ENCODE measurements at regions not wholly inside any gene's neighbourhood (a gene's known extent, or its start where the extent isn't known, plus 50 kb on each side); places are given as distances from the start of the nearest gene placed in this dataset.

GRCh38 chr10:35752469-35753461 is 110.7 kb upstream of the FZD8 start:
- no peak overlapping the region for H3K4me3 Mint-ChIP-seq
- H3K4me1 ChIP-seq (ENCODE audit: control insufficient read depth, insufficient read depth, low read length, poor library complexity, severe bottlenecking) = no peaks in the 10 kb centered on the region
- H3K27ac ChIP-seq (ENCODE audit: insufficient read depth, low read length, poor library complexity, severe bottlenecking) = no peak overlapping the region
- no peaks in the 10 kb centered on the region for H3K9me3 ChIP-seq (ENCODE audit: control insufficient read depth in 2 of 2, low read length in 2 of 2)
- no peaks in the 10 kb centered on the region for H3K4me1 Mint-ChIP-seq
- H3K36me3 Mint-ChIP-seq = no peaks in the 10 kb centered on the region
- DNase-seq (no peak), ATAC-seq (ENCODE audit: low read depth in 2 of 2) (no peak)
- no peaks in the 10 kb centered on the region for H3K27me3 Mint-ChIP-seq
- H3K36me3 ChIP-seq (ENCODE audit: control insufficient read depth, insufficient read depth, low read length) = no peaks in the 10 kb centered on the region
- H3K27ac Mint-ChIP-seq = no peak overlapping the region
- no peaks in the 10 kb centered on the region for H3K27me3 ChIP-seq (ENCODE audit: control insufficient read depth, insufficient read depth, low read length)
- no peaks in the 10 kb centered on the region for H3K9me3 Mint-ChIP-seq
- H3K4me3 ChIP-seq (ENCODE audit: low read depth, low read length) = no peak overlapping the region

- no peak for DNase-seq
- H3K27ac ChIP-seq (ENCODE audit: insufficient read depth, low read length, poor library complexity, severe bottlenecking) = no peak overlapping the region
- no peak overlapping the region for H3K4me3 ChIP-seq (ENCODE audit: low read depth, low read length)
- no peaks in the 10 kb centered on the region for H3K36me3 ChIP-seq (ENCODE audit: control insufficient read depth, insufficient read depth, low read length)
- H3K9me3 ChIP-seq (ENCODE audit: control insufficient read depth in 2 of 2, low read length in 2 of 2) = no peaks in the 10 kb centered on the region
- Mint-ChIP-seq H3K4me3 (no peak overlapping the region), H3K9me3 (no peaks in the 10 kb centered on the region), H3K27ac (no peak overlapping the region), H3K36me3 (no peaks in the 10 kb centered on the region), H3K27me3 (no peaks in the 10 kb centered on the region), H3K4me1 (no peaks in the 10 kb centered on the region)
- H3K4me1 ChIP-seq (ENCODE audit: control insufficient read depth, insufficient read depth, low read length, poor library complexity, severe bottlenecking) = no peaks in the 10 kb centered on the region
- no peak for ATAC-seq (ENCODE audit: low read depth in 2 of 2)
- no peaks in the 10 kb centered on the region for H3K27me3 ChIP-seq (ENCODE audit: control insufficient read depth, insufficient read depth, low read length)
These were observed 109.3 kb upstream of the FZD8 start for GRCh38 chr10:35751347-35751746.

- H3K27ac ChIP-seq (ENCODE audit: insufficient read depth, low read length, poor library complexity, severe bottlenecking) = no peak overlapping the region
- no peaks in the 10 kb centered on the region for H3K4me1 ChIP-seq (ENCODE audit: control insufficient read depth, insufficient read depth, low read length, poor library complexity, severe bottlenecking)
- no peaks in the 10 kb centered on the region for H3K27me3 ChIP-seq (ENCODE audit: control insufficient read depth, insufficient read depth, low read length)
- Mint-ChIP-seq H3K9me3 (peaks cover 0 to 2% (median 0%) of the 10 kb centered on the region in 7 donors), H3K27me3 (no peaks in the 10 kb centered on the region), H3K4me3 (no peak overlapping the region), H3K27ac (no peak overlapping the region), H3K36me3 (peaks cover 3% of the 10 kb centered on the region), H3K4me1 (no peaks in the 10 kb centered on the region)
- no peak overlapping the region for H3K4me3 ChIP-seq (ENCODE audit: low read depth, low read length)
- no peak for DNase-seq
- no peaks in the 10 kb centered on the region for H3K9me3 ChIP-seq (ENCODE audit: control insufficient read depth in 2 of 2, low read length in 2 of 2)
- no peak for ATAC-seq (ENCODE audit: low read depth in 2 of 2)
- no peaks in the 10 kb centered on the region for H3K36me3 ChIP-seq (ENCODE audit: control insufficient read depth, insufficient read depth, low read length)
These were observed 107.1 kb upstream of the FZD8 start for GRCh38 chr10:35749230-35749629.

GRCh38 chr10:35745617-35746403 is 103.7 kb upstream of the FZD8 start:
- Histone ChIP-seq H3K27me3 (ENCODE audit: control insufficient read depth, insufficient read depth, low read length) (no peaks in the 10 kb centered on the region), H3K4me1 (ENCODE audit: control insufficient read depth, insufficient read depth, low read length, poor library complexity, severe bottlenecking) (no peaks in the 10 kb centered on the region), H3K9me3 (ENCODE audit: control insufficient read depth in 2 of 2, low read length in 2 of 2) (no peaks in the 10 kb centered on the region), H3K36me3 (ENCODE audit: control insufficient read depth, insufficient read depth, low read length) (no peaks in the 10 kb centered on the region), H3K27ac (ENCODE audit: insufficient read depth, low read length, poor library complexity, severe bottlenecking) (no peak overlapping the region), H3K4me3 (ENCODE audit: low read depth, low read length) (no peak overlapping the region)
- Mint-ChIP-seq H3K4me3 (no peak overlapping the region), H3K27ac (no peak overlapping the region), H3K27me3 (no peaks in the 10 kb centered on the region), H3K4me1 (no peaks in the 10 kb centered on the region), H3K9me3 (peaks cover 0 to 2% (median 0%) of the 10 kb centered on the region in 7 donors), H3K36me3 (peaks cover 3% of the 10 kb centered on the region)
- DNase-seq = no peak
- ATAC-seq (ENCODE audit: low read depth in 2 of 2) = no peak

- H3K4me1 ChIP-seq (ENCODE audit: control insufficient read depth, insufficient read depth, low read length, poor library complexity, severe bottlenecking) = no peaks in the 10 kb centered on the region
- Mint-ChIP-seq H3K9me3 (peaks cover 0 to 3% (median 0%) of the 10 kb centered on the region in 7 donors), H3K36me3 (peaks cover 3% of the 10 kb centered on the region), H3K27me3 (no peaks in the 10 kb centered on the region), H3K4me1 (no peaks in the 10 kb centered on the region), H3K27ac (no peak overlapping the region), H3K4me3 (no peak overlapping the region)
- DNase-seq = no peak
- H3K4me3 ChIP-seq (ENCODE audit: low read depth, low read length) = no peak overlapping the region
- H3K9me3 ChIP-seq (ENCODE audit: control insufficient read depth in 2 of 2, low read length in 2 of 2) = no peaks in the 10 kb centered on the region
- H3K27ac ChIP-seq (ENCODE audit: insufficient read depth, low read length, poor library complexity, severe bottlenecking) = no peak overlapping the region
- no peaks in the 10 kb centered on the region for H3K27me3 ChIP-seq (ENCODE audit: control insufficient read depth, insufficient read depth, low read length)
- no peak for ATAC-seq (ENCODE audit: low read depth in 2 of 2)
- H3K36me3 ChIP-seq (ENCODE audit: control insufficient read depth, insufficient read depth, low read length) = no peaks in the 10 kb centered on the region
These were observed 101.8 kb upstream of the FZD8 start for GRCh38 chr10:35743851-35744250.

- no peak overlapping the region for H3K4me3 ChIP-seq (ENCODE audit: low read depth, low read length)
- no peak overlapping the region for H3K27ac Mint-ChIP-seq
- H3K4me1 Mint-ChIP-seq = no peaks in the 10 kb centered on the region
- no peak overlapping the region for H3K27ac ChIP-seq (ENCODE audit: insufficient read depth, low read length, poor library complexity, severe bottlenecking)
- H3K27me3 Mint-ChIP-seq = no peaks in the 10 kb centered on the region
- peaks cover 3% of the 10 kb centered on the region for H3K36me3 Mint-ChIP-seq
- H3K27me3 ChIP-seq (ENCODE audit: control insufficient read depth, insufficient read depth, low read length) = no peaks in the 10 kb centered on the region
- peaks cover 0 to 5% (median 0%) of the 10 kb centered on the region in 7 donors for H3K9me3 Mint-ChIP-seq
- H3K9me3 ChIP-seq (ENCODE audit: control insufficient read depth in 2 of 2, low read length in 2 of 2) = no peaks in the 10 kb centered on the region
- H3K4me3 Mint-ChIP-seq = no peak overlapping the region
- no peaks in the 10 kb centered on the region for H3K4me1 ChIP-seq (ENCODE audit: control insufficient read depth, insufficient read depth, low read length, poor library complexity, severe bottlenecking)
- DNase-seq (no peak), ATAC-seq (ENCODE audit: low read depth in 2 of 2) (no peak)
- no peaks in the 10 kb centered on the region for H3K36me3 ChIP-seq (ENCODE audit: control insufficient read depth, insufficient read depth, low read length)
These were observed 101.3 kb upstream of the FZD8 start for GRCh38 chr10:35743351-35743750.

- H3K9me3 ChIP-seq (ENCODE audit: control insufficient read depth in 2 of 2, low read length in 2 of 2) = no peaks in the 10 kb centered on the region
- H3K36me3 ChIP-seq (ENCODE audit: control insufficient read depth, insufficient read depth, low read length) = no peaks in the 10 kb centered on the region
- no peaks in the 10 kb centered on the region for H3K27me3 ChIP-seq (ENCODE audit: control insufficient read depth, insufficient read depth, low read length)
- H3K27ac ChIP-seq (ENCODE audit: insufficient read depth, low read length, poor library complexity, severe bottlenecking) = no peak overlapping the region
- Mint-ChIP-seq H3K4me1 (no peaks in the 10 kb centered on the region), H3K4me3 (no peak overlapping the region), H3K36me3 (no peaks in the 10 kb centered on the region), H3K27me3 (peaks cover 5% of the 10 kb centered on the region), H3K9me3 (peaks cover 0 to 7% (median 2%) of the 10 kb centered on the region in 7 donors), H3K27ac (no peak overlapping the region)
- ATAC-seq (ENCODE audit: low read depth in 2 of 2) = no peak
- no peak overlapping the region for H3K4me3 ChIP-seq (ENCODE audit: low read depth, low read length)
- no peaks in the 10 kb centered on the region for H3K4me1 ChIP-seq (ENCODE audit: control insufficient read depth, insufficient read depth, low read length, poor library complexity, severe bottlenecking)
- DNase-seq = no peak
These were observed 97.9 kb upstream of the FZD8 start for GRCh38 chr10:35739998-35740397.
